A549 (cell line): ENCODE measurements at regions not wholly inside any gene's neighbourhood (a gene's known extent, or its start where the extent isn't known, plus 50 kb on each side); places are given as distances from the start of the nearest gene placed in this dataset.

Experiments
- ATAC-seq, 2 experiments: fragments of 200-7000 bp in 1 of 2; fragments of >200 bp in 1 of 2; cut with Nextera tagmentation in 1 of 2; cut with Tn5 transposase in 1 of 2; 3 replicates each; pipeline versions ENCODE4 v1.8.0 to v1.9.1; 2018 to 2020; ENCODE audit warnings: mild to moderate bottlenecking in 1 of 2, moderate library complexity in 1 of 2
- CTCF ChIA-PET: fragments of 300-600 bp; sonication (Branson Sonifier 250); formaldehyde crosslinking; extraction: SDS; loops from one replicate; lab custom pipeline; 2021; ENCODE audit warnings: antibody characterized with exemption, inconsistent platforms; lab: Yijun Ruan, JAX
- POLR2A ChIA-PET: fragments of 350-600 bp; formaldehyde crosslinking; extraction: SDS; loops from one replicate; lab custom pipeline; 2021; ENCODE audit warnings: antibody characterized with exemption, inconsistent platforms; lab: Yijun Ruan, JAX
- DNase-seq, 2 experiments: peaks; one replicate each; pipeline versions ENCODE4 v3.0.0 to v3.0.0-alpha.2; 2011 to 2016; ENCODE audit warnings: low read depth in 1 of 2, low spot score in 1 of 2
- FAIRE-seq: peaks from 2 replicates; lab custom pipeline; 2011; peaks lifted over from hg19 to GRCh38; lab: Jason Lieb, UNC
- H3K27ac ChIP-seq, 2 experiments: fragments of >200 bp; sonication (Bioruptor Twin); formaldehyde crosslinking; 3 replicates each; pipeline ENCODE4 v1.5.1; 2016 to 2017
- H3K4me1 ChIP-seq: fragments of >200 bp; sonication (Bioruptor Twin); formaldehyde crosslinking; 3 replicates; pipeline ENCODE4 v1.6.1; 2016
- H3K4me2 ChIP-seq: fragments of >200 bp; sonication (Bioruptor Twin); formaldehyde crosslinking; 3 replicates; pipeline ENCODE4 v1.6.1; 2016
- H3K4me3 ChIP-seq: fragments of >200 bp; sonication (Bioruptor Twin); formaldehyde crosslinking; 3 replicates; pipeline ENCODE4 v1.5.1; 2016
- H3K9me3 ChIP-seq: fragments of >200 bp; sonication (Bioruptor Twin); formaldehyde crosslinking; 3 replicates; pipeline ENCODE4 v1.6.1; 2016
- BHLHE40 ChIP-seq: IDR thresholded peaks from 2 replicates; pipeline ENCODE4 v1.6.1; 2012; ENCODE audit warnings: low read depth, low read length, inconsistent platforms
- CBX8 ChIP-seq: fragments of 200-600 bp; sonication (generic); IDR thresholded peaks from 2 replicates; pipeline ENCODE4 v1.6.1; 2016
- CEBPB ChIP-seq, 2 experiments: fragments of >200 bp in 1 of 2; sonication (Bioruptor Twin) in 1 of 2; formaldehyde crosslinking in 1 of 2; IDR thresholded peaks; 2 replicates each; pipeline ENCODE4 v1.6.1; 2012 to 2016
- CHD2 ChIP-seq: fragments of 150-350 bp; IDR thresholded peaks from 2 replicates; pipeline ENCODE4 v1.6.1; 2014; ENCODE audit warnings: low read length; ENCODE audit not compliant: partially characterized antibody
- EHMT2 ChIP-seq: fragments of 200-600 bp; sonication (generic); IDR thresholded peaks from 2 replicates; pipeline ENCODE4 v1.6.1; 2016; ENCODE audit warnings: antibody characterized with exemption, low read depth, mild to moderate bottlenecking, moderate library complexity
- HDAC2 ChIP-seq: fragments of 200-600 bp; sonication (generic); IDR thresholded peaks from 2 replicates; pipeline ENCODE4 v1.6.1; 2016
- HEYL ChIP-seq: fragments of 250-450 bp; sonication (Bioruptor Pico); IDR thresholded peaks from 2 replicates; pipeline ENCODE4 v1.8.0; 2021; ENCODE audit warnings: mild to moderate bottlenecking, moderate library complexity
- HOXA7 ChIP-seq: fragments of 250-450 bp; sonication (Bioruptor Pico); IDR thresholded peaks from 2 replicates; pipeline ENCODE4 v1.5.0; 2020; ENCODE audit warnings: mild to moderate bottlenecking, moderate library complexity
- JUN ChIP-seq, 2 experiments: fragments of >200 bp; sonication (Bioruptor Twin); formaldehyde crosslinking; IDR thresholded peaks; 2 replicates in 1 of 2; 3 replicates in 1 of 2; pipeline ENCODE4 v1.6.1; 2016 to 2017
- MYC ChIP-seq: IDR thresholded peaks from 2 replicates; pipeline ENCODE4 v1.6.1; 2012; ENCODE audit warnings: mild to moderate bottlenecking, inconsistent platforms, low read length, improper control_type of control experiment, borderline replicate concordance
- POLR2AphosphoS2 ChIP-seq: conservative IDR thresholded peaks from 2 replicates; pipeline ENCODE4 v1.6.1; 2012; ENCODE audit warnings: low read length, improper control_type of control experiment, inconsistent platforms
- RAD21 ChIP-seq, 2 experiments: fragments of >200 bp in 1 of 2; sonication (Bioruptor Twin) in 1 of 2; formaldehyde crosslinking in 1 of 2; IDR thresholded peaks in 1 of 2; conservative IDR thresholded peaks in 1 of 2; 2 replicates in 1 of 2; 3 replicates in 1 of 2; pipeline ENCODE4 v1.6.1; 2012 to 2018; ENCODE audit warnings: inconsistent platforms in 1 of 2
- SMC3 ChIP-seq: fragments of >200 bp; sonication (Bioruptor Twin); formaldehyde crosslinking; IDR thresholded peaks from 3 replicates; pipeline ENCODE4 v1.6.1; 2018; ENCODE audit warnings: inconsistent platforms
- ZFP36 ChIP-seq: fragments of 450-650 bp; IDR thresholded peaks from 2 replicates; pipeline ENCODE4 v1.6.1; 2014; ENCODE audit warnings: borderline replicate concordance; ENCODE audit not compliant: partially characterized antibody
- WGBS: methylation state at CpG from one replicate; pipeline ENCODE4 v1.1.6; 2017; ENCODE audit errors: missing lambda C conversion rate; 5-methylcytosine and 5-hydroxymethylcytosine counted together
- TF ChIP-seq, protein P1 (sequence below): fragments of >200 bp; sonication (Bioruptor Twin); formaldehyde crosslinking; IDR thresholded peaks from 2 replicates; pipeline ENCODE4 v1.6.1; 2016
- TF ChIP-seq, protein P2 (sequence below): IDR thresholded peaks from 2 replicates; pipeline ENCODE4 v1.6.1; 2012
- TF ChIP-seq, protein P3 (sequence below): fragments of >200 bp; sonication (Bioruptor Twin); formaldehyde crosslinking; IDR thresholded peaks from 3 replicates; pipeline ENCODE4 v1.6.1; 2016
- TF ChIP-seq, protein P4 (sequence below): fragments of 250-450 bp; sonication (Bioruptor Pico); IDR thresholded peaks from 2 replicates; pipeline ENCODE4 v1.5.0; 2021; ENCODE audit warnings: mild to moderate bottlenecking, moderate library complexity, borderline replicate concordance
- TF ChIP-seq, protein P5 (sequence below): fragments of 200-600 bp; sonication (generic); IDR thresholded peaks from 2 replicates; pipeline ENCODE4 v1.6.1; 2016; ENCODE audit warnings: antibody characterized with exemption, mild to moderate bottlenecking, moderate library complexity

DNA sequence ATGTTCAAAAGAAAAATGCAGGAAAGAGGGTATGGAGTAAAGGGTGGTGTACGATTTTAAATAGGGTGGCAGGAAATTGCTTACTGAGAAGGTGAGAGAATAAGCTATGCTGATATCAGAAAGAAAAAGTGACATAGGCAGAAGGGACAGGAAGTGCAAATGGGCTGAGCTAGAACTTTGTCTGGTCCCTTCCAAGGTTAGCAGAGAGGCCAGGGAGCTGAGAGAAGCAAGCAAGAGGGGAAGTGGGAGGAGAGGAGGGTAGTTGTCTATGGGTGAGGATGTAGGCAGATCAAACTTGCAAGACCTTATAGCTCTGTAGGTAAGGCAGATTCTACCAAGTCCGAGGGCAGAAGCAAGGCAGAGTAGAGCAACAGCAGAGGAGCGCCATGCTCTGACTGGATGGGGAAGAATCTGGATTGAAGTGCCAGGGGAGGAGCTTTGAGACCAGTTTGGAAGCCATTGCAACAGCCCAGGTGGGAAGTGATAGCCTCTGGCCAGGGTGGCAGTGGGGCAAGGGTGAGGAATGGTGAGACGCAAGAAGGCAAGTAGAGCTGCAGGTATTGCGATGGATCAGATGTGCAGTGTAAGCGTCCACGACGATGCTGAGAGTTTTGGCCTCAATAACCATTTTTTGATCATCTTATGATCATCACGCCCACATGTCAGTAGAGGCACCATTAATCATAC is 134.4 kb upstream of the APCDD1 start:
- TF ChIP-seq HDAC2 (no peak), BHLHE40 (no peak)
- ChIA-PET POLR2A (no interaction called here), CTCF (interaction anchor here (1.0 kb wide), 1 partner anchor 311 kb away, joined by 3 read pairs; no protein-coding TSS in a partner anchor)
- no peak overlapping the region for H3K4me2 ChIP-seq
- ATAC-seq (no peak), DNase-seq (no peak), FAIRE-seq (no peak)
- H3K27ac ChIP-seq = no peak overlapping the region
- no peak overlapping the region for H3K4me3 ChIP-seq
- H3K9me3 ChIP-seq = no peaks in the 10 kb centered on the region
- WGBS = 47% methylated on average over 9 of the region's 9 CpGs
- no peaks in the 10 kb centered on the region for H3K4me1 ChIP-seq

DNA sequence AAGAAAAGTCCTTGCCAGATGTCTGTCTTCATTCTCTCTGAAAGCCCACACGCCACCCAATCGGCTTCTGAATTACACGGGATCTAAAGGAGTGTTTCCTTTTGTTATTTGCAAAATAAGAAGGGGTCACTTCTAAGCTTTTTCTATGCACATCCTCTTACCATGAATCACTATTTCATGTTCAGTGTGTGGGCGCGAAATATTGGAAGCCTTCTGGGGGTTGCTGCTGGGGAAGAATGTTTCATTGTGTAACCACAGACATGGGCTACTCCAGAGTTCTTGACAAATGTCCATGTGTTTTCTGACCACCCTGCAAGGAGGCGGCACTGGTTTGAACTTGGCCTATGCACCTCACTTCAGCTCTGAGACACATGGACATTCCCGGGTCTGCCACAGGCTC is 133.6 kb upstream of the APCDD1 start:
- CTCF ChIA-PET = interaction anchor here (1.0 to 1.2 kb wide), 2 partner anchors 10 to 311 kb away, joined by 3 read pairs; no protein-coding TSS in a partner anchor
- no peaks in the 10 kb centered on the region for H3K4me1 ChIP-seq
- TF ChIP-seq, protein P1, sequence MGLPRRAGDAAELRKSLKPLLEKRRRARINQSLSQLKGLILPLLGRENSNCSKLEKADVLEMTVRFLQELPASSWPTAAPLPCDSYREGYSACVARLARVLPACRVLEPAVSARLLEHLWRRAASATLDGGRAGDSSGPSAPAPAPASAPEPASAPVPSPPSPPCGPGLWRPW = no peak
- TF ChIP-seq CEBPB (IDR thresholded peaks at IDR 0.05) = no peak
- TF ChIP-seq, protein P2, sequence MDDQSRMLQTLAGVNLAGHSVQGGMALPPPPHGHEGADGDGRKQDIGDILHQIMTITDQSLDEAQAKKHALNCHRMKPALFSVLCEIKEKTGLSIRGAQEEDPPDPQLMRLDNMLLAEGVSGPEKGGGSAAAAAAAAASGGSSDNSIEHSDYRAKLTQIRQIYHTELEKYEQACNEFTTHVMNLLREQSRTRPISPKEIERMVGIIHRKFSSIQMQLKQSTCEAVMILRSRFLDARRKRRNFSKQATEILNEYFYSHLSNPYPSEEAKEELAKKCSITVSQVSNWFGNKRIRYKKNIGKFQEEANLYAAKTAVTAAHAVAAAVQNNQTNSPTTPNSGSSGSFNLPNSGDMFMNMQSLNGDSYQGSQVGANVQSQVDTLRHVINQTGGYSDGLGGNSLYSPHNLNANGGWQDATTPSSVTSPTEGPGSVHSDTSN = no peak
- no peak for TF ChIP-seq JUN (IDR thresholded peaks at IDR 0.05)
- TF ChIP-seq, protein P3, sequence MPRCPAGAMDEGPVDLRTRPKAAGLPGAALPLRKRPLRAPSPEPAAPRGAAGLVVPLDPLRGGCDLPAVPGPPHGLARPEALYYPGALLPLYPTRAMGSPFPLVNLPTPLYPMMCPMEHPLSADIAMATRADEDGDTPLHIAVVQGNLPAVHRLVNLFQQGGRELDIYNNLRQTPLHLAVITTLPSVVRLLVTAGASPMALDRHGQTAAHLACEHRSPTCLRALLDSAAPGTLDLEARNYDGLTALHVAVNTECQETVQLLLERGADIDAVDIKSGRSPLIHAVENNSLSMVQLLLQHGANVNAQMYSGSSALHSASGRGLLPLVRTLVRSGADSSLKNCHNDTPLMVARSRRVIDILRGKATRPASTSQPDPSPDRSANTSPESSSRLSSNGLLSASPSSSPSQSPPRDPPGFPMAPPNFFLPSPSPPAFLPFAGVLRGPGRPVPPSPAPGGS = no peak
- TF ChIP-seq, protein P4, sequence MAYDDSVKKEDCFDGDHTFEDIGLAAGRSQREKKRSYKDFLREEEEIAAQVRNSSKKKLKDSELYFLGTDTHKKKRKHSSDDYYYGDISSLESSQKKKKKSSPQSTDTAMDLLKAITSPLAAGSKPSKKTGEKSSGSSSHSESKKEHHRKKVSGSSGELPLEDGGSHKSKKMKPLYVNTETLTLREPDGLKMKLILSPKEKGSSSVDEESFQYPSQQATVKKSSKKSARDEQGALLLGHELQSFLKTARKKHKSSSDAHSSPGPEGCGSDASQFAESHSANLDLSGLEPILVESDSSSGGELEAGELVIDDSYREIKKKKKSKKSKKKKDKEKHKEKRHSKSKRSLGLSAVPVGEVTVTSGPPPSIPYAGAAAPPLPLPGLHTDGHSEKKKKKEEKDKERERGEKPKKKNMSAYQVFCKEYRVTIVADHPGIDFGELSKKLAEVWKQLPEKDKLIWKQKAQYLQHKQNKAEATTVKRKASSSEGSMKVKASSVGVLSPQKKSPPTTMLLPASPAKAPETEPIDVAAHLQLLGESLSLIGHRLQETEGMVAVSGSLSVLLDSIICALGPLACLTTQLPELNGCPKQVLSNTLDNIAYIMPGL (CRISPR knock-in tag) = no peak
- no peak for TF ChIP-seq CHD2
- TF ChIP-seq, protein P5, sequence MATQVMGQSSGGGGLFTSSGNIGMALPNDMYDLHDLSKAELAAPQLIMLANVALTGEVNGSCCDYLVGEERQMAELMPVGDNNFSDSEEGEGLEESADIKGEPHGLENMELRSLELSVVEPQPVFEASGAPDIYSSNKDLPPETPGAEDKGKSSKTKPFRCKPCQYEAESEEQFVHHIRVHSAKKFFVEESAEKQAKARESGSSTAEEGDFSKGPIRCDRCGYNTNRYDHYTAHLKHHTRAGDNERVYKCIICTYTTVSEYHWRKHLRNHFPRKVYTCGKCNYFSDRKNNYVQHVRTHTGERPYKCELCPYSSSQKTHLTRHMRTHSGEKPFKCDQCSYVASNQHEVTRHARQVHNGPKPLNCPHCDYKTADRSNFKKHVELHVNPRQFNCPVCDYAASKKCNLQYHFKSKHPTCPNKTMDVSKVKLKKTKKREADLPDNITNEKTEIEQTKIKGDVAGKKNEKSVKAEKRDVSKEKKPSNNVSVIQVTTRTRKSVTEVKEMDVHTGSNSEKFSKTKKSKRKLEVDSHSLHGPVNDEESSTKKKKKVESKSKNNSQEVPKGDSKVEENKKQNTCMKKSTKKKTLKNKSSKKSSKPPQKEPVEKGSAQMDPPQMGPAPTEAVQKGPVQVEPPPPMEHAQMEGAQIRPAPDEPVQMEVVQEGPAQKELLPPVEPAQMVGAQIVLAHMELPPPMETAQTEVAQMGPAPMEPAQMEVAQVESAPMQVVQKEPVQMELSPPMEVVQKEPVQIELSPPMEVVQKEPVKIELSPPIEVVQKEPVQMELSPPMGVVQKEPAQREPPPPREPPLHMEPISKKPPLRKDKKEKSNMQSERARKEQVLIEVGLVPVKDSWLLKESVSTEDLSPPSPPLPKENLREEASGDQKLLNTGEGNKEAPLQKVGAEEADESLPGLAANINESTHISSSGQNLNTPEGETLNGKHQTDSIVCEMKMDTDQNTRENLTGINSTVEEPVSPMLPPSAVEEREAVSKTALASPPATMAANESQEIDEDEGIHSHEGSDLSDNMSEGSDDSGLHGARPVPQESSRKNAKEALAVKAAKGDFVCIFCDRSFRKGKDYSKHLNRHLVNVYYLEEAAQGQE = no peak
- no peak for TF ChIP-seq CBX8
- TF ChIP-seq ZFP36 = no peak
- no peak for TF ChIP-seq RAD21 (conservative IDR thresholded peaks at IDR 0.05 in 1 of 2, IDR thresholded peaks at IDR 0.05 in 1 of 2)
- TF ChIP-seq POLR2AphosphoS2 = no peak
- no peak for TF ChIP-seq HEYL
- TF ChIP-seq HDAC2 = no peak
- TF ChIP-seq MYC = no peak
- no peak for TF ChIP-seq SMC3
- TF ChIP-seq BHLHE40 = no peak
- TF ChIP-seq HOXA7 = no peak
- TF ChIP-seq EHMT2 = no peak
- WGBS = 62% methylated on average over 7 of the region's 7 CpGs
- POLR2A ChIA-PET = no interaction called here
- no peak overlapping the region for H3K27ac ChIP-seq
- no peaks in the 10 kb centered on the region for H3K9me3 ChIP-seq
- no peak overlapping the region for H3K4me2 ChIP-seq
- H3K4me3 ChIP-seq = no peak overlapping the region
- no peak for ATAC-seq
- no peak for DNase-seq
- FAIRE-seq = no peak
